ENCODE measurements at regions not wholly inside any gene's neighbourhood (a gene's known extent, or its start where the extent isn't known, plus 50 kb on each side); places are given as distances from the start of the nearest gene placed in this dataset.

DNA sequence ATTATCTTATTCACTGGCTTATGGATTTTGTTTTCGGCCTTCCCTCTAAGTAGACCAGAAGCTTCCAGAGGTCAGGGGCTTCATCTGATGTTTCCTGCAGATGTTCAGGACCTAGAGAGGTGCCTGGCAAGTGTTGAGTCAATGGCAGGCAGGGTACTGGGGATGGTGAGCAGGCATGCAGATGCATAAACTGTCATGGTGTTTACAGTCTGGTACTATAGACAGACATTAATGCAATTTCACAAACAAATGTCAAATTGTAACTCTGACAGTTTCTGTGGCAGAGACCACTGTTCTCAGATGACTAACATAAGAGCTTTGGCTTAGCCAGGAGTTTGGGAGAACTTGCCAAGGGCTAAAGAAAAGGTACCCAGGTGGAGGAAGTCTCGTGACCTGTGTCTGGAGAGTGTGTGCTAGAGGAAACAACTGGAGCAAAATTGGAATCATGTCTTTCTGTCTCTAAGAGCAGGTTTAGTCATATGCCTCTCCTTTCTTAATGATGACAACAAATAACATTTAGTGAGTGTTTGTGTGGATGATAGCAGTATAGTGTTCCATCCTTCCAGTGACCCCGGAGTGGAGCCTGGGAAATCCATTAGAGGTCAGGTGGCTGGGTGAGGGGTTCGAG is 53.7 kb upstream of the TRAK1 start:
- DNase-seq = no peak
- in situ Hi-C loops (cut with HindIII; ENCODE audit: low pct_ligation_motif_present, low pct_unique_long_range_greater_than_20kb, low sequenced_read_pairs) = no loop called here

- in situ Hi-C loops (cut with HindIII; ENCODE audit: low pct_ligation_motif_present, low pct_unique_long_range_greater_than_20kb, low sequenced_read_pairs) = no loop called here
- peak; percentile 94 for DNase-seq
These were observed 54.7 kb upstream of the TRAK1 start for GRCh38 chr3:42036483-42036823.

DNA sequence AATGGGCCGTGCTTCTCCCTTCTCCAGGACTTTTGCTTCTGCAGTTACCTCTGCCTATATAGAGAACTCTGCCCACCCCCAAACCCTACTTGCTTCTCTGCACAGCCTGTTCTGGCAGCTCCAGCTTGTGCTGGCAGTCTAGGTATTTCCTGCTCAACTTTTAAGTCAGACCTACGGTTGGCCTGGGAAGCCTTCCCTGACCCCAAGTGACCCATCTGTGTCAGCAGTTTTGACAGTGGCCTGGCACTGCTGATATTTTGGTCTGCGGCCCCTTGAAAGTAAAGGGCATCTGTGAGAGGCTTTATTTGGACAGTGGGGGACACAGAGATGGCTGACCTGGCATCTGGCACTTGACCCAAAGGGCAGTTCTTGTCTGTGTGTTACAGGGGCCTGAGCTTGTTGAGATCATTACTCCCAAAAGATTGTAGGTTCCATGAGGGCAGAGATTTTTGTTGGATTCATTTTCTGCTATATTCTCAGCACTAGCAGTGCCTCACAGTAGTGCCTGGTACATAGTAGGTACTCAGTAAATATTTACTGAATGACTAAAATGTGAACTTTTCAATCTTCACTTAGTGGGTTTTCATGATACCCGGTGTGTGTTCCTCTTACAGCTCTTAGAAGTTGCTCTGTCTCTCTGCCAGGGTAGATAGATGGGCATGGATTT is 55.2 kb upstream of the TRAK1 start:
- in situ Hi-C loops (cut with HindIII; ENCODE audit: low pct_ligation_motif_present, low pct_unique_long_range_greater_than_20kb, low sequenced_read_pairs) = no loop called here
- DNase-seq = no peak

DNA sequence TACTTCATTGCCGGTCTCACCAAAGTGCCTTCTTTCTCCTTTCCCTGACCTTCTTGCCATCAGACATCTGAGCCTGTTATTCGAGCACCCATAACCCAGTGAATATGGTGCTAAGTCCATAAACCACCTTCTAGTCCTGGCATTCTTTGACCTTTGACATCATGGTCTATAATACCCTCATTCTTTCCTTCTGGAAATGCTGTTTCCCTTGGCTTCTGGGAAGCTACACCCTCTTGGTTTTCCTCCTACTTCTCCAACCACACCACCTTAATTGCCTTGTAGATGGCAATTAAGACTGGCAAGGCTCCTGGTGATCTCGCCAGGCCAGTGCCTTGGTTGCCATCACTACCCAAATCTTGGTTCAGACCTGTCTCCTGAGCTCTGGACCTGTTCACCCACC is 56.1 kb upstream of the TRAK1 start:
- no peak for DNase-seq
- in situ Hi-C loops (cut with HindIII; ENCODE audit: low pct_ligation_motif_present, low pct_unique_long_range_greater_than_20kb, low sequenced_read_pairs) = no loop called here

GRCh38 chr3:42033741-42034140 is 57.4 kb upstream of the TRAK1 start:
- in situ Hi-C loops (cut with HindIII; ENCODE audit: low pct_ligation_motif_present, low pct_unique_long_range_greater_than_20kb, low sequenced_read_pairs) = no loop called here
- peak; percentile 21 for DNase-seq

DNA sequence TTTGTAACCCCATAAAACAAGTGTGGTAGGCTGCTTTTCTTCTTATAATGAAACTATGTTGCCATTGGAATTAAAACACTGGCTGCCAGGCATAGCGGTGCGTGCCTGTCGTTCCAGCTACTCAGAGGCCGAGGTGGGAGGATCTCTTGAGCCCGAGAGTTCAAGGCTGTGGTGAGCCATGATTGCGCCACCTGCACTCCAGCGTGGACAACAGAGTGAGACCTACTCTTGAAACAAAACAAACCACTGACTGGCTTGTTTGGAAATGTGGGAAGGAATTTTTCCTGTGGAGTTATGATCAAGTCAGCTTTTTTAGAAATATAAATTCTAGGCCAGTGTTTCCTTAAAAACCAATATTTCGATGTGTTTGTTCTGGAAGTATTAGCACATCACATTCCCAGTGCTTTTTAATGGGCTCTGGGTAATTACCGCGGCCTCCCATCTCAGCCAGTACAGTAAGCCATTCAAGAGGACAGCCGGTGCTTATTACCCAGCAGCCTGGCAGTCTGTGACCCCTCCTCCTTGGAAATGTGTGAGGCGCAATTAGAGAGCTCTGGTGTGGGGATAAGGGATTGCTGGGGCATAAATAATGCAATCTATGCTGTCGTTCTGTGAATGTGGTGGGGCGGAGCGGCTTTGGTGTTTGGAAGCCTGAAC is 58.3 kb upstream of the TRAK1 start:
- DNase-seq = peak; percentile 86
- in situ Hi-C loops (cut with HindIII; ENCODE audit: low pct_ligation_motif_present, low pct_unique_long_range_greater_than_20kb, low sequenced_read_pairs) = no loop called here

- in situ Hi-C loops (cut with HindIII; ENCODE audit: low pct_ligation_motif_present, low pct_unique_long_range_greater_than_20kb, low sequenced_read_pairs) = no loop called here
- peak; percentile 68 for DNase-seq
These were observed 59.2 kb upstream of the TRAK1 start for GRCh38 chr3:42031808-42032480.

GRCh38 chr3:42028474-42028873 is 62.7 kb upstream of the TRAK1 start:
- DNase-seq = no peak
- in situ Hi-C loops (cut with HindIII; ENCODE audit: low pct_ligation_motif_present, low pct_unique_long_range_greater_than_20kb, low sequenced_read_pairs) = no loop called here

- in situ Hi-C loops (cut with HindIII; ENCODE audit: low pct_ligation_motif_present, low pct_unique_long_range_greater_than_20kb, low sequenced_read_pairs) = no loop called here
- no peak for DNase-seq
These were observed 63.6 kb upstream of the TRAK1 start for GRCh38 chr3:42027571-42027970.

GRCh38 chr3:42025370-42026138 is 63.7 kb upstream of the ULK4 start:
- no peak for DNase-seq
- in situ Hi-C loops (cut with HindIII; ENCODE audit: low pct_ligation_motif_present, low pct_unique_long_range_greater_than_20kb, low sequenced_read_pairs) = no loop called here

- in situ Hi-C loops (cut with HindIII; ENCODE audit: low pct_ligation_motif_present, low pct_unique_long_range_greater_than_20kb, low sequenced_read_pairs) = no loop called here
- DNase-seq = no peak
These were observed 62.9 kb upstream of the ULK4 start for GRCh38 chr3:42024591-42025351.

GRCh38 chr3:42023380-42023779 is 61.5 kb upstream of the ULK4 start:
- no peak for DNase-seq
- in situ Hi-C loops (cut with HindIII; ENCODE audit: low pct_ligation_motif_present, low pct_unique_long_range_greater_than_20kb, low sequenced_read_pairs) = no loop called here

DNA sequence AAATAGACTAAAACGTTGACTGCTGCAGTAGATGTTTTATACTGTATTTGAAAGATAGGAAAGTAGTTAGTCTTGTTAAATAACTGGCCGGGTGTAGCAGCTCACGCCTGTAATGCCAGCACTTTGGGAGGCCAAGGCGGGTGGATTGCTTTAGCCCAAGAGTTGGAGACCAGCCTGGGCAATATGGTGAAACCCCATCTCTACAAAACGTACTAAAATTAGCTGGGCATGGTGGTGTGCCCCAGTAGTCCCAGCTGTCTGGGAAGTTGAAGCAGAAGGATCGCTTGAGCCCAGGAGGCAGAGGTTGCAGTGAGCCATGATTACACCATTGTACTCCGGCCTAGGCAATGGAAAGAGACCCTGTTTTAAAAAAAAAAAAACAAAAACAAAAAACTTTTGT is 60.5 kb upstream of the ULK4 start:
- in situ Hi-C loops (cut with HindIII; ENCODE audit: low pct_ligation_motif_present, low pct_unique_long_range_greater_than_20kb, low sequenced_read_pairs) = no loop called here
- no peak for DNase-seq

GRCh38 chr3:42020684-42021307 is 58.9 kb upstream of the ULK4 start:
- in situ Hi-C loops (cut with HindIII; ENCODE audit: low pct_ligation_motif_present, low pct_unique_long_range_greater_than_20kb, low sequenced_read_pairs) = no loop called here
- peak; percentile 41 for DNase-seq

GRCh38 chr3:42019953-42020260 is 58.0 kb upstream of the ULK4 start:
- in situ Hi-C loops (cut with HindIII; ENCODE audit: low pct_ligation_motif_present, low pct_unique_long_range_greater_than_20kb, low sequenced_read_pairs) = no loop called here
- no peak for DNase-seq

DNA sequence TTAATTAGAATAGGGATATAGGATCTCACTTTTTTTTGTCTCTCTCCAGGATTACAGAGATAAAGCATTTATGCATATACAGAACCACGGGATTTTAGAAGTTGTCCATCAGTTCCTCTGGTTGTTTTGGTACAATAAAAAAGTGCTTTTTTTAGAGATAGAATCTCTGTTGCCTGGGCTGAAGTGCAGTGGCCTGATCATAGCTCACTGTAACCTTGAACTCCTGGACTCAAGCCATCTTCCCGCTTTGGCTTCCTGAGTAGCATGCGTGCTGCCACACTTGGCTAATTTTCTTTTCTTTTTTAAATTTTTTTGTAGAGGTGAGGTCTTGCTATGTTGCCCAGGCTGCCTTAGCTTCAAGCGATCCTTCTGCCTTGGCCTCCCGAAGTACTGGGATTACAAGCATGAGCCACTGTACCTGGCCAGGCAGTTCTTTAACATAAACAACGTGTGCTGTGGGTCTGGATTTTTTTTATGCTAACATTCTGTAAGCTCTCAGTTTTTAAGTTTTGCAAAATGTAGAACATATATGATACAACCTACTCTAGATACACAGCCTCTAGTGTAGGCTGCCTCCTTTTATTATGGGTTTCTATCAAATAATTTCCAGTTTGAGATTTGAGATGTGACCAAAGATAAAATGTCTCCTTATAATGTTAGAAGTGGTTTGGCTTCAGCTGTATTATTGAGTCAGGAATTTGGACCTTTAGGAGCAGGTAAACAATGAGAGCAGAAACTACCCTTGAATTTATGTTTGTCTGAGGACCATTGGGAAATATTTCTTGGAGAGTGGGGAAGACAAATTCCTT is 57.4 kb upstream of the ULK4 start:
- in situ Hi-C loops (cut with HindIII; ENCODE audit: low pct_ligation_motif_present, low pct_unique_long_range_greater_than_20kb, low sequenced_read_pairs) = no loop called here
- DNase-seq = no peak

- peak; percentile 10 for DNase-seq
- in situ Hi-C loops (cut with HindIII; ENCODE audit: low pct_ligation_motif_present, low pct_unique_long_range_greater_than_20kb, low sequenced_read_pairs) = no loop called here
These were observed 53.1 kb upstream of the ULK4 start for GRCh38 chr3:42014921-42015533.

Data from ACHN (cell line).